ENCODE measurements at regions not wholly inside any gene's neighbourhood (a gene's known extent, or its start where the extent isn't known, plus 50 kb on each side); places are given as distances from the start of the nearest gene placed in this dataset.
"Not testable (repeated sequence)": the region's sequence is repeated elsewhere in the genome, so short reads cannot be mapped to it uniquely, and the experiment has no call there.

GRCh38 chr1:96521010-96521409 is 200.6 kb upstream of the PTBP2 start:
- no peak for TF ChIP-seq CTCF (IDR thresholded peaks at IDR 0.05; ENCODE audit: low read depth, low read length)
- H3K4me3 ChIP-seq (ENCODE audit: low read depth, low read length), result no peak overlapping the region

GRCh38 chr1:96521994-96522760 is 199.4 kb upstream of the PTBP2 start:
- no peak for TF ChIP-seq CTCF (IDR thresholded peaks at IDR 0.05; ENCODE audit: low read depth, low read length)
- H3K4me3 ChIP-seq (ENCODE audit: low read depth, low read length), result no peak overlapping the region

DNA sequence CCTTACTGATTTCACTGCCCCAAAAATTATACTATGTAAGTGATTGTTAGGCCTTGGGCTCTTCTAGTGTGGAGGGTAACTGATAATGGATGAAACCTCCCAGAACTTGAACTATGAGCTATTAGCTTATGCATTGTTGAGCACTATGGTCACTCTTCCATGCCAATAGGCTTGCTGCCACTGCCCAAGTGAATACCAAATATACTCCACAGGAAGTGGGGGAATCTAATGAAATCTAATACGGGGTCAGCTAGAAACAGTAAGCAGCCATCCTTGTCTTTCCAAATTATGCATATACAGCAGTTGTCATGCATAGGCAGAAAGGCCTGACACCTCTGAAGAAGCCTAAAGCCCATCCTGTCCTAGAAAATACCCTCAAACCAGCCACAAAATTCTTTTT is 198.7 kb upstream of the PTBP2 start:
- H3K4me3 ChIP-seq (ENCODE audit: low read depth, low read length), result no peak overlapping the region
- no peak for TF ChIP-seq CTCF (IDR thresholded peaks at IDR 0.05; ENCODE audit: low read depth, low read length)

- TF ChIP-seq CTCF (IDR thresholded peaks at IDR 0.05; ENCODE audit: low read depth, low read length), result no peak
- no peak overlapping the region for H3K4me3 ChIP-seq (ENCODE audit: low read depth, low read length)
These were observed 197.5 kb upstream of the PTBP2 start for GRCh38 chr1:96524100-96524499.

- TF ChIP-seq CTCF (IDR thresholded peaks at IDR 0.05; ENCODE audit: low read depth, low read length), result no peak
- no peak overlapping the region for H3K4me3 ChIP-seq (ENCODE audit: low read depth, low read length)
These were observed 195.7 kb upstream of the PTBP2 start for GRCh38 chr1:96525657-96526557.

DNA sequence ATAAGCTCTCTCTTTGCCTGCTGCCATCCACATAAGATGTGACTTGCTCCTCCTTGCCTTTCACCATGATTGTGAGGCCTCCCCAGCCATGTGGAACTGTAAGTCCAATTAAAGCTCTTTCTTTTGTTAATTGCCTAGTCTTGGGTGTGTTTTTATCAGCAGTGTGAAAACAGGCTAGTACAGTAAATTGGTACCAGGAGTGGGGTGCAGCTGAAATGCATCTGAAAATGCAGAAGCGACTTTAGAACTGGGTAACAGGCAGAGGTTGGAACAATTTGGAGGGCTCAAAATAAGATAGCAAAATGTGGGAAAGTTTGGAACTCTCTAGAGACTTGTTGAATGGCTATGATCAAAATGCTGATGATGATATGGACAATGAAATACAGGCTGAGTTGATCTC is 192.9 kb upstream of the PTBP2 start:
- H3K4me3 ChIP-seq (ENCODE audit: low read depth, low read length), result not testable (repeated sequence)

DNA sequence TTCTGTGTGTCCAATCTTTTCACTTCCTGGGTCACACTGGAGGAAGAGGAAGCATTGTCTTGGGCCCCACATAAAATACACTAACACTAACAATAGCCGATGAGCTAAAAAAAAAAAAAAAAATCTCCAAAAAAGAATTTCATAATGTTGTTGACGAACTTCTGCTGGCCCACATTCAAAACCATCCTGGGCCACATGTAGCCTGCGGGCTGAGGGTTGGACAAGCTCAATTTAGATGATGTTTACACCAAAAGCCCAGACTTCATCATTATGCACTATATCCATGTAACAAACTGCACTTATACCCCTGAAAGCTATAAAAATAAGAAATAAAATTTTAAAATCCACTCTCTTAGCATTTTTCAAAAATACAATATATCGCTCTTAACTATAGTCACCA is 187.8 kb upstream of the PTBP2 start:
- no peak for TF ChIP-seq CTCF (IDR thresholded peaks at IDR 0.05; ENCODE audit: low read depth, low read length)
- no peak overlapping the region for H3K4me3 ChIP-seq (ENCODE audit: low read depth, low read length)
